ENCODE measurements at regions not wholly inside any gene's neighbourhood (a gene's known extent, or its start where the extent isn't known, plus 50 kb on each side); places are given as distances from the start of the nearest gene placed in this dataset.

GRCh38 chr2:118791483-118791882 lies 56.0 kb downstream of the EN1 start:
- Histone ChIP-seq H3K27me3 (peaks cover 0 to 57% (median 0%) of the 10 kb centered on the region in 4 donors), H3K4me1 (no peaks in the 10 kb centered on the region), H3K27ac (no peak overlapping the region), H3K36me3 (no peaks in the 10 kb centered on the region), H3K9me3 (no peaks in the 10 kb centered on the region), H3K4me3 (no peak overlapping the region)
- intact Hi-C loops (cut with DNase I), result no loop called here
- no peak for DNase-seq
- no peak for TF ChIP-seq POLR2A (IDR thresholded peaks at IDR 0.05)
- no peak for TF ChIP-seq CTCF (IDR thresholded peaks at IDR 0.05)

- intact Hi-C loops (cut with DNase I), result no loop called here
These were observed 60.7 kb downstream of the EN1 start for GRCh38 chr2:118786746-118787145.

GRCh38 chr2:118784860-118785259 lies 62.6 kb downstream of the EN1 start:
- no peak for DNase-seq
- no peak for TF ChIP-seq CTCF (IDR thresholded peaks at IDR 0.05)
- no peak for TF ChIP-seq POLR2A (IDR thresholded peaks at IDR 0.05)
- Histone ChIP-seq H3K36me3 (no peaks in the 10 kb centered on the region), H3K4me1 (no peaks in the 10 kb centered on the region), H3K27me3 (peaks cover 0 to 41% (median 0%) of the 10 kb centered on the region in 4 donors), H3K9me3 (no peaks in the 10 kb centered on the region), H3K27ac (no peak overlapping the region), H3K4me3 (no peak overlapping the region)
- intact Hi-C loops (cut with DNase I), result no loop called here
- 59 to 87% methylated on average over 4 to 6 of the region's 6 CpGs for WGBS, 2 donors

More at GRCh38 chr2:118786746-118787145, 60.7 kb downstream of the EN1 start:
- Histone ChIP-seq H3K36me3 (no peaks in the 10 kb centered on the region), H3K27me3 (peaks cover 0 to 42% (median 0%) of the 10 kb centered on the region in 4 donors), H3K4me3 (no peak overlapping the region), H3K9me3 (no peaks in the 10 kb centered on the region), H3K4me1 (no peaks in the 10 kb centered on the region), H3K27ac (no peak overlapping the region)
- 53 to 72% methylated on average over 7 of the region's 7 CpGs for WGBS, 2 donors
- no peak for DNase-seq
- no peak for TF ChIP-seq CTCF (IDR thresholded peaks at IDR 0.05)
- TF ChIP-seq POLR2A (IDR thresholded peaks at IDR 0.05), result no peak

GRCh38 chr2:118779362-118779761 lies 68.1 kb downstream of the EN1 start:
- intact Hi-C loops (cut with DNase I), result no loop called here
- no peak overlapping the region for H3K27ac ChIP-seq
- H3K27me3 ChIP-seq, result peaks cover 0 to 53% (median 10%) of the 10 kb centered on the region in 4 donors
- no peaks in the 10 kb centered on the region for H3K9me3 ChIP-seq
- 60 to 70% methylated on average over 1 of the region's 1 CpG for whole genome bisulfite sequencing, 2 donors
- H3K36me3 ChIP-seq, result no peaks in the 10 kb centered on the region
- no peak for DNase-seq
- H3K4me1 ChIP-seq, result peaks cover 2 to 10% (median 9%) of the 10 kb centered on the region in 3 donors
- no peak overlapping the region for H3K4me3 ChIP-seq
- TF ChIP-seq CTCF (IDR thresholded peaks at IDR 0.05) (no peak), POLR2A (IDR thresholded peaks at IDR 0.05) (no peak)

- WGBS, 2 donors, result 0 to 5% methylated on average over 3 to 21 of the region's 45 CpGs
- Histone ChIP-seq H3K9me3 (no peaks in the 10 kb centered on the region), H3K27ac (no peak overlapping the region), H3K36me3 (no peaks in the 10 kb centered on the region), H3K27me3 (peaks cover 0 to 88% (median 10%) of the 10 kb centered on the region in 4 donors), H3K4me3 (peak overlapping the region; percentile 15 to 62 (median 30)), H3K4me1 (peaks cover 2 to 13% (median 10%) of the 10 kb centered on the region in 3 donors)
- intact Hi-C loops (cut with DNase I), result no loop called here
- no peak for DNase-seq
- no peak for TF ChIP-seq CTCF (IDR thresholded peaks at IDR 0.05)
- no peak for TF ChIP-seq POLR2A (IDR thresholded peaks at IDR 0.05)
These were observed 72.9 kb downstream of the EN1 start for GRCh38 chr2:118774458-118775133.

All from esophagus squamous epithelium (tissue), 5 donors.